Heart left ventricle (tissue), 13 donors: ENCODE measurements at regions not wholly inside any gene's neighbourhood (a gene's known extent, or its start where the extent isn't known, plus 50 kb on each side); places are given as distances from the start of the nearest gene placed in this dataset.

Experiments used
- POLR2A ChIP-seq, 2 donors: fragments of 450-650 bp; IDR thresholded peaks; one replicate each; pipeline ENCODE4 v1.6.1; 2017; ENCODE audit warnings: antibody characterized with exemption in 2 of 2, mild to moderate bottlenecking in 2 of 2, moderate library complexity in 2 of 2
- TF ChIP-seq, protein P1 (sequence below), 12 donors: fragments of 200-600 bp; sonication (generic) in 4 of 12; IDR thresholded peaks; one replicate each; pipeline versions ENCODE4 v1.5.0 to v1.8.0; 2018 to 2022; ENCODE audit warnings: antibody characterized with exemption in 12 of 12, mild to moderate bottlenecking in 5 of 12
- donor health status: ischemic (EF 13 %, LVEDD 7.1; RV severe dilation, severe dysfunction).
- donor health status: DM: no; HTN: yes; CAD: no.
- donor health status: DM: no; HTN: no; CAD: no.
- donor health status: ischemic (EF 25% LVEDD 6.9; RV normal size, moderate dysfunction).
- donor health status: ischemic (EF 25% LVEDD 5.7; RV mildly dilated, moderate dysfunction).
- donor health status: ischemic (EF 35%, LVEDD 5.7; RV mildly dilated, moderate dysfunction).
- donor health status: nonischemic (EF 11% LVEDD 7.7; RV severe dilation, severe dysfunction).
- donor health status: DM: yes; HTN: yes; CAD: no.
- donor health status: PGD.
- donor health status: ischemic (EF 29% LVEDD 5.4; RV normal size, mild dysfunction).
- donor health status: nonischemic (EF 23%, LVEDD 6.1; RV moderate dilation, normal function).

DNA sequence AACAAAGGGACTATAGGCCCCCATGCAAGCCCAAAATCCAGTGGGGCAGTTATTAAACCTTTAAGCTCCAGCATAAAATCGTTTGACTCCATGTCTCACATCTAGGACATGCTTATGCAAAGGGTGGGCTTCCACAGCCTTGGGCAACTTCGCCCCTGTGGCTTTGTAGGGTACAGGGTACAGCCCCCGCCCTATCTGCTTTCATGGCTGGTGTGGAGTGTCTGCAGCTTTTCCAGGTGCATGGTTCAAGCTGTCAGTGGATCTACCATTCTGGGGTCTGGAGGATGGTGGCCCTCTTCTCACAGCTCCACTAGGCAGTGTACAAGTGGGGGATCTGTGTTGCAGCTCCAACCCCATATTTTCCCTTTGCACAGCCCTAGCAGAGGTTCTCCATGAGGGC lies 559.8 kb upstream of the TECRL start:
- TF ChIP-seq, protein P1, sequence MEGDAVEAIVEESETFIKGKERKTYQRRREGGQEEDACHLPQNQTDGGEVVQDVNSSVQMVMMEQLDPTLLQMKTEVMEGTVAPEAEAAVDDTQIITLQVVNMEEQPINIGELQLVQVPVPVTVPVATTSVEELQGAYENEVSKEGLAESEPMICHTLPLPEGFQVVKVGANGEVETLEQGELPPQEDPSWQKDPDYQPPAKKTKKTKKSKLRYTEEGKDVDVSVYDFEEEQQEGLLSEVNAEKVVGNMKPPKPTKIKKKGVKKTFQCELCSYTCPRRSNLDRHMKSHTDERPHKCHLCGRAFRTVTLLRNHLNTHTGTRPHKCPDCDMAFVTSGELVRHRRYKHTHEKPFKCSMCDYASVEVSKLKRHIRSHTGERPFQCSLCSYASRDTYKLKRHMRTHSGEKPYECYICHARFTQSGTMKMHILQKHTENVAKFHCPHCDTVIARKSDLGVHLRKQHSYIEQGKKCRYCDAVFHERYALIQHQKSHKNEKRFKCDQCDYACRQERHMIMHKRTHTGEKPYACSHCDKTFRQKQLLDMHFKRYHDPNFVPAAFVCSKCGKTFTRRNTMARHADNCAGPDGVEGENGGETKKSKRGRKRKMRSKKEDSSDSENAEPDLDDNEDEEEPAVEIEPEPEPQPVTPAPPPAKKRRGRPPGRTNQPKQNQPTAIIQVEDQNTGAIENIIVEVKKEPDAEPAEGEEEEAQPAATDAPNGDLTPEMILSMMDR (IDR thresholded peaks at IDR 0.05), result no peak
- no peak for TF ChIP-seq POLR2A (IDR thresholded peaks at IDR 0.05)
